ENCODE measurements at regions not wholly inside any gene's neighbourhood (a gene's known extent, or its start where the extent isn't known, plus 50 kb on each side); places are given as distances from the start of the nearest gene placed in this dataset.

- ATAC-seq = no peak
- no peak for TF ChIP-seq RARB (CRISPR knock-in tag; IDR thresholded peaks at IDR 0.05)
- no peak for TF ChIP-seq ZNF8 (CRISPR knock-in tag; IDR thresholded peaks at IDR 0.05)
- TF ChIP-seq ZC3H10 (CRISPR knock-in tag; IDR thresholded peaks at IDR 0.05) = no peak
- no peak for TF ChIP-seq TCF4 (CRISPR knock-in tag; IDR thresholded peaks at IDR 0.05; ENCODE audit: borderline replicate concordance)
- TF ChIP-seq ISL1 (CRISPR knock-in tag; IDR thresholded peaks at IDR 0.05) = no peak
- TF ChIP-seq PPARA (CRISPR knock-in tag; IDR thresholded peaks at IDR 0.05; ENCODE audit: borderline replicate concordance) = no peak
- no peak for TF ChIP-seq BACH2 (CRISPR knock-in tag; IDR thresholded peaks at IDR 0.05; ENCODE audit: borderline replicate concordance)
- no peak for TF ChIP-seq SNAI2 (CRISPR knock-in tag; IDR thresholded peaks at IDR 0.05)
- TF ChIP-seq ZFP3 (CRISPR knock-in tag; IDR thresholded peaks at IDR 0.05) = no peak
- no peak for TF ChIP-seq ZNF70 (CRISPR knock-in tag; IDR thresholded peaks at IDR 0.05)
- no peak for TF ChIP-seq TOX (CRISPR knock-in tag; IDR thresholded peaks at IDR 0.05; ENCODE audit: borderline replicate concordance)
- TF ChIP-seq TSHZ2 (CRISPR knock-in tag; IDR thresholded peaks at IDR 0.05) = no peak
- no peak for TF ChIP-seq ZFP30 (CRISPR knock-in tag; IDR thresholded peaks at IDR 0.05)
- TF ChIP-seq CREB5 (CRISPR knock-in tag; IDR thresholded peaks at IDR 0.05; ENCODE audit: low read depth) = no peak
- TF ChIP-seq, protein P1, sequence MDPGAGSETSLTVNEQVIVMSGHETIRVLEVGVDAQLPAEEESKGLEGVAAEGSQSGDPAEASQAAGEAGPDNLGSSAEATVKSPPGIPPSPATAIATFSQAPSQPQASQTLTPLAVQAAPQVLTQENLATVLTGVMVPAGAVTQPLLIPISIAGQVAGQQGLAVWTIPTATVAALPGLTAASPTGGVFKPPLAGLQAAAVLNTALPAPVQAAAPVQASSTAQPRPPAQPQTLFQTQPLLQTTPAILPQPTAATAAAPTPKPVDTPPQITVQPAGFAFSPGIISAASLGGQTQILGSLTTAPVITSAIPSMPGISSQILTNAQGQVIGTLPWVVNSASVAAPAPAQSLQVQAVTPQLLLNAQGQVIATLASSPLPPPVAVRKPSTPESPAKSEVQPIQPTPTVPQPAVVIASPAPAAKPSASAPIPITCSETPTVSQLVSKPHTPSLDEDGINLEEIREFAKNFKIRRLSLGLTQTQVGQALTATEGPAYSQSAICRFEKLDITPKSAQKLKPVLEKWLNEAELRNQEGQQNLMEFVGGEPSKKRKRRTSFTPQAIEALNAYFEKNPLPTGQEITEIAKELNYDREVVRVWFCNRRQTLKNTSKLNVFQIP (CRISPR knock-in tag; IDR thresholded peaks at IDR 0.05; ENCODE audit: borderline replicate concordance, low read depth) = no peak
- TF ChIP-seq, protein P2, sequence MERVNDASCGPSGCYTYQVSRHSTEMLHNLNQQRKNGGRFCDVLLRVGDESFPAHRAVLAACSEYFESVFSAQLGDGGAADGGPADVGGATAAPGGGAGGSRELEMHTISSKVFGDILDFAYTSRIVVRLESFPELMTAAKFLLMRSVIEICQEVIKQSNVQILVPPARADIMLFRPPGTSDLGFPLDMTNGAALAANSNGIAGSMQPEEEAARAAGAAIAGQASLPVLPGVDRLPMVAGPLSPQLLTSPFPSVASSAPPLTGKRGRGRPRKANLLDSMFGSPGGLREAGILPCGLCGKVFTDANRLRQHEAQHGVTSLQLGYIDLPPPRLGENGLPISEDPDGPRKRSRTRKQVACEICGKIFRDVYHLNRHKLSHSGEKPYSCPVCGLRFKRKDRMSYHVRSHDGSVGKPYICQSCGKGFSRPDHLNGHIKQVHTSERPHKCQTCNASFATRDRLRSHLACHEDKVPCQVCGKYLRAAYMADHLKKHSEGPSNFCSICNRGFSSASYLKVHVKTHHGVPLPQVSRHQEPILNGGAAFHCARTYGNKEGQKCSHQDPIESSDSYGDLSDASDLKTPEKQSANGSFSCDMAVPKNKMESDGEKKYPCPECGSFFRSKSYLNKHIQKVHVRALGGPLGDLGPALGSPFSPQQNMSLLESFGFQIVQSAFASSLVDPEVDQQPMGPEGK (CRISPR knock-in tag; IDR thresholded peaks at IDR 0.05; ENCODE audit: borderline replicate concordance) = no peak
- TF ChIP-seq ZNF565 (CRISPR knock-in tag; conservative IDR thresholded peaks at IDR 0.05; ENCODE audit: low read depth) = no peak
Observed at GRCh38 chr13:65054277-65054676, 2175.9 kb downstream of the PCDH9 start.

- TF ChIP-seq ISL1 (CRISPR knock-in tag; IDR thresholded peaks at IDR 0.05) = peak; percentile 65
- TF ChIP-seq GLIS3 (CRISPR knock-in tag; IDR thresholded peaks at IDR 0.05) = no peak
- TF ChIP-seq ZNF8 (CRISPR knock-in tag; IDR thresholded peaks at IDR 0.05) = no peak
- peak; percentile 53; the same call in 1 of the 2 replicates for TF ChIP-seq CREB5 (CRISPR knock-in tag; IDR thresholded peaks at IDR 0.05; ENCODE audit: low read depth)
- peak; percentile 47 for ATAC-seq
Observed at GRCh38 chr13:65036999-65037398, 2193.1 kb downstream of the PCDH9 start.

DNA sequence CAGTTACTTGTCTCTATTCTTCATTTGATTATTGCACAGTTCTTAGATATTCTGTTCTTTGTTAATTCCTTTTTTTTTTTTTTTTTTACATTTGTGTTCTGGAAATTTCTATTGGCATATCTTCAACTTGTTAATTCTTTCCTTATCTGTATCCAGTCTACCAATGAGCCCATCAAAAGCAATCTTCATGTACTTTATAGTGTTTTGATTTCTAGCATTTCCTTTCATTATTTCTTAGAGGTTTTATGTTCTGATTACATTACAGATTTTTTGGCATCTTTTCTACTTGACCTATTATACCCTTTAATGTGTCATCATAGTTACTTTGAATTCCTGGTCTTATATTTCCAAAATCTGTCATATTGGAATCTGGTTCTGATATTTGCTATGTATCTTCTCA is 2194.8 kb downstream of the PCDH9 start:
- no peak for ATAC-seq
- TF ChIP-seq ISL1 (CRISPR knock-in tag; IDR thresholded peaks at IDR 0.05) (peak; percentile 87), TOX (CRISPR knock-in tag; IDR thresholded peaks at IDR 0.05; ENCODE audit: borderline replicate concordance) (no peak)

DNA sequence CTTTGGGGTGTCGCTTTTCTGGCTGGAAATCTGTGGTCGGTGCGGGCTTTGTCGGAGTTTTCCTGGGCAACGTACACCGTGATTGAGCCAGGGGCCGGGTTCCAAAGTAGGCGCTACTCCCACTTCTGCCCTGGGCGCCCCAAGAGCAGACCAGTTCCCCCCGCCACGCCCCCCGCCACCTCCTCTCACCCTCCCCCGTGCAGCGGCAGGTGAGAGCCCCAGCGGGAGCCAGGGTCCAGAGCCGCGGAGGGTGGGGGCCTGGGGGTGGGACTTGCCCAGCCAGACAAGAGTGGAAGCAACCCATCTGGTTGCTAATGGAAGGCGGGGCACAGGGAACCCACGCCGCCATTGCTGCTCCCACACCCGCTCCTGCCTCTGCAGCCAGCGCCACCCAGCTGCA is 2195.9 kb downstream of the PCDH9 start:
- ATAC-seq = no peak
- TF ChIP-seq CREB5 (CRISPR knock-in tag; IDR thresholded peaks at IDR 0.05; ENCODE audit: low read depth) (no peak), ZC3H10 (CRISPR knock-in tag; IDR thresholded peaks at IDR 0.05) (no peak), ISL1 (CRISPR knock-in tag; IDR thresholded peaks at IDR 0.05) (no peak), ZFP3 (CRISPR knock-in tag; IDR thresholded peaks at IDR 0.05) (no peak), ZNF8 (CRISPR knock-in tag; IDR thresholded peaks at IDR 0.05) (no peak), SNAI2 (CRISPR knock-in tag; IDR thresholded peaks at IDR 0.05) (no peak), ESRRG (CRISPR knock-in tag; IDR thresholded peaks at IDR 0.05) (no peak), ZNF565 (CRISPR knock-in tag; conservative IDR thresholded peaks at IDR 0.05; ENCODE audit: low read depth) (no peak), RARB (CRISPR knock-in tag; IDR thresholded peaks at IDR 0.05) (no peak), OSR1 (CRISPR knock-in tag; IDR thresholded peaks at IDR 0.05) (no peak), PPARA (CRISPR knock-in tag; IDR thresholded peaks at IDR 0.05; ENCODE audit: borderline replicate concordance) (no peak), GLIS3 (CRISPR knock-in tag; IDR thresholded peaks at IDR 0.05) (no peak)
- TF ChIP-seq, protein P2 (CRISPR knock-in tag; IDR thresholded peaks at IDR 0.05; ENCODE audit: borderline replicate concordance) = no peak
- TF ChIP-seq, protein P1 (CRISPR knock-in tag; IDR thresholded peaks at IDR 0.05; ENCODE audit: borderline replicate concordance, low read depth) = no peak
